GM12878 (cell line): ENCODE measurements at regions not wholly inside any gene's neighbourhood (a gene's known extent, or its start where the extent isn't known, plus 50 kb on each side); places are given as distances from the start of the nearest gene placed in this dataset.
A peak's percentile ranks its signal among the peaks of the same experiment; 100 is the strongest.

Source experiments
- BCLAF1 ChIP-seq: fragments of 450-650 bp; IDR thresholded peaks from 2 replicates; pipeline ENCODE4 v1.6.1; 2017; ENCODE audit warnings: antibody characterized with exemption, mild to moderate bottlenecking, moderate library complexity
- BHLHE40 ChIP-seq, 2 experiments: fragments of 450-650 bp in 1 of 2; IDR thresholded peaks; 2 replicates each; pipeline ENCODE4 v1.6.1; 2011 to 2017; ENCODE audit warnings: low read depth in 2 of 2, borderline replicate concordance in 1 of 2, improper control_type of control experiment in 1 of 2, low read length in 1 of 2, mild to moderate bottlenecking in 1 of 2
- CHD1 ChIP-seq: IDR thresholded peaks from 2 replicates; pipeline ENCODE4 v1.6.1; 2012; ENCODE audit warnings: low read depth, low read length, improper control_type of control experiment
- CTCF ChIP-seq, 3 experiments: IDR thresholded peaks in 2 of 3; conservative IDR thresholded peaks in 1 of 3; 2 replicates each; pipeline ENCODE4 v1.5.1; 2011; ENCODE audit warnings: low read depth in 3 of 3, low read length in 3 of 3, mild to moderate bottlenecking in 3 of 3, control low read depth in 2 of 3, moderate library complexity in 2 of 3, inconsistent platforms in 1 of 3, mixed read lengths in 1 of 3; ENCODE audit not compliant: control insufficient read depth in 2 of 3, insufficient read depth in 1 of 3; ENCODE audit errors: extremely low read depth in 1 of 3
- EP300 ChIP-seq, 2 experiments: fragments of 150-350 bp in 1 of 2; IDR thresholded peaks; 2 replicates each; pipeline ENCODE4 v1.6.1; 2011 to 2012; ENCODE audit warnings: low read depth in 2 of 2, low read length in 2 of 2, borderline replicate concordance in 1 of 2, improper control_type of control experiment in 1 of 2, inconsistent platforms in 1 of 2; ENCODE audit not compliant: control insufficient read depth in 1 of 2
- ETV6 ChIP-seq, 2 experiments: fragments of 450-650 bp in 1 of 2; IDR thresholded peaks in 1 of 2; conservative IDR thresholded peaks in 1 of 2; 2 replicates each; pipeline ENCODE4 v1.6.1; 2014; ENCODE audit warnings: antibody characterized with exemption in 1 of 2, borderline replicate concordance in 1 of 2, low read depth in 1 of 2, mild to moderate bottlenecking in 1 of 2, moderate library complexity in 1 of 2
- EZH2 ChIP-seq: IDR thresholded peaks from 2 replicates; pipeline ENCODE4 v1.6.1; 2012; ENCODE audit warnings: low read depth, mild to moderate bottlenecking, control low read depth, inconsistent platforms, low read length, borderline replicate concordance; ENCODE audit not compliant: control insufficient read depth
- HDAC6 ChIP-seq: fragments of 200-600 bp; sonication (generic); IDR thresholded peaks from one replicate; pipeline ENCODE4 v1.8.0; 2017; ENCODE audit warnings: antibody characterized with exemption; ENCODE audit not compliant: unreplicated experiment
- MYB ChIP-seq: fragments of 150-350 bp; IDR thresholded peaks from 2 replicates; pipeline ENCODE4 v1.6.1; 2014; ENCODE audit warnings: mild to moderate bottlenecking, low read depth, low read length, borderline replicate concordance
- POLR2A ChIP-seq: IDR thresholded peaks from 2 replicates; pipeline ENCODE4 v1.6.1; 2011; ENCODE audit warnings: low read depth, mild to moderate bottlenecking, low read length
- REST ChIP-seq: IDR thresholded peaks from 2 replicates; pipeline ENCODE4 v1.6.1; 2012; ENCODE audit warnings: mild to moderate bottlenecking, low read depth, low read length
- SP1 ChIP-seq: IDR thresholded peaks from one replicate; pipeline ENCODE4 v1.6.1; 2011; ENCODE audit warnings: low read depth, low read length
- YY1 ChIP-seq: IDR thresholded peaks from 2 replicates; pipeline ENCODE4 v1.6.1; 2011; ENCODE audit warnings: low read depth, mild to moderate bottlenecking, low read length

GRCh38 chr15:95869920-95870319 lies 460.6 kb upstream of the NR2F2 start:
- TF ChIP-seq BHLHE40 (IDR thresholded peaks at IDR 0.05; ENCODE audit: borderline replicate concordance in 1 of 2, low read depth in 2 of 2, low read length in 1 of 2) (no peak), REST (no peak), CHD1 (no peak), POLR2A (no peak), CTCF (IDR thresholded peaks at IDR 0.05 in 2 of 3, conservative IDR thresholded peaks at IDR 0.05 in 1 of 3; ENCODE audit: control insufficient read depth in 2 of 3, extremely low read depth in 1 of 3, insufficient read depth in 1 of 3, low read depth in 3 of 3, low read length in 3 of 3) (no peak), HDAC6 (no peak), EZH2 (no peak), YY1 (no peak), ETV6 (conservative IDR thresholded peaks at IDR 0.05 in 1 of 2, IDR thresholded peaks at IDR 0.05 in 1 of 2; ENCODE audit: borderline replicate concordance in 1 of 2, low read depth in 1 of 2) (no peak), EP300 (IDR thresholded peaks at IDR 0.05; ENCODE audit: borderline replicate concordance in 1 of 2, control insufficient read depth in 1 of 2, low read depth in 2 of 2, low read length in 2 of 2) (0 out of 4 replicates have a peak, but pooled peaks of 1 of the 2 experiments have one; percentile 12), BCLAF1 (no peak), SP1 (no peak), MYB (no peak)
